ENCODE measurements at regions not wholly inside any gene's neighbourhood (a gene's known extent, or its start where the extent isn't known, plus 50 kb on each side); places are given as distances from the start of the nearest gene placed in this dataset.

- FAIRE-seq (no peak), DNase-seq (ENCODE audit: insufficient read length, low spot score) (no peak)
These were observed 191.9 kb upstream of the CTAGE1 start for GRCh38 chr18:22609642-22610041.

- no peak for DNase-seq (ENCODE audit: insufficient read length, low spot score)
- FAIRE-seq: no peak
These were observed 195.5 kb upstream of the CTAGE1 start for GRCh38 chr18:22613058-22613690.

DNA sequence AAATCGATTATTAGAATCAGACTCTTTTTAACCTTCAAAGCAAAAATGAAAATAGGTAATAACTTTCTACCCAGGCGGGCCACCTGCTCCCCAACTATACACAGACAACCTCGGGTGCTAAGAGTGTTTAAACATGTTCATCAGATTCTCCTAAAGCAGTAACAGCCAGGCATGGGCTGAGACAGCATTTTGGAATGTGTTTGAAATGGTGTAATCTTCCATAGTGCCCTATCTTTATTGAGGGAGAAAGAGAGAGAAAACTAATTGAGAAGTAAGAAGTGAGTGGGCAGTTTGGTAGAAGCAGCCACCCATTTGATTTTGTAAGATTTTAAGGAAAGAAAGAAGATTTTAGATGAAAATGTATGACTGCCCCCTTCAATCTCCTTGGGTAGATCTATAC lies 196.1 kb upstream of the CTAGE1 start:
- DNase-seq (ENCODE audit: insufficient read length, low spot score): no peak
- no peak for FAIRE-seq

- DNase-seq (ENCODE audit: insufficient read length, low spot score) (no peak), FAIRE-seq (no peak)
These were observed 205.8 kb upstream of the CTAGE1 start for GRCh38 chr18:22623513-22623912.

- no peak for DNase-seq (ENCODE audit: insufficient read length, low spot score)
- FAIRE-seq: no peak
These were observed 206.5 kb upstream of the CTAGE1 start for GRCh38 chr18:22624176-22624575.

- DNase-seq (ENCODE audit: insufficient read length, low spot score): no peak
- no peak for FAIRE-seq
These were observed 207.7 kb upstream of the CTAGE1 start for GRCh38 chr18:22625406-22625805.

- FAIRE-seq (no peak), DNase-seq (ENCODE audit: insufficient read length, low spot score) (no peak)
These were observed 209.1 kb upstream of the CTAGE1 start for GRCh38 chr18:22626771-22627170.

- no peak for DNase-seq (ENCODE audit: insufficient read length, low spot score)
- no peak for FAIRE-seq
These were observed 209.8 kb upstream of the CTAGE1 start for GRCh38 chr18:22627506-22627905.

DNA sequence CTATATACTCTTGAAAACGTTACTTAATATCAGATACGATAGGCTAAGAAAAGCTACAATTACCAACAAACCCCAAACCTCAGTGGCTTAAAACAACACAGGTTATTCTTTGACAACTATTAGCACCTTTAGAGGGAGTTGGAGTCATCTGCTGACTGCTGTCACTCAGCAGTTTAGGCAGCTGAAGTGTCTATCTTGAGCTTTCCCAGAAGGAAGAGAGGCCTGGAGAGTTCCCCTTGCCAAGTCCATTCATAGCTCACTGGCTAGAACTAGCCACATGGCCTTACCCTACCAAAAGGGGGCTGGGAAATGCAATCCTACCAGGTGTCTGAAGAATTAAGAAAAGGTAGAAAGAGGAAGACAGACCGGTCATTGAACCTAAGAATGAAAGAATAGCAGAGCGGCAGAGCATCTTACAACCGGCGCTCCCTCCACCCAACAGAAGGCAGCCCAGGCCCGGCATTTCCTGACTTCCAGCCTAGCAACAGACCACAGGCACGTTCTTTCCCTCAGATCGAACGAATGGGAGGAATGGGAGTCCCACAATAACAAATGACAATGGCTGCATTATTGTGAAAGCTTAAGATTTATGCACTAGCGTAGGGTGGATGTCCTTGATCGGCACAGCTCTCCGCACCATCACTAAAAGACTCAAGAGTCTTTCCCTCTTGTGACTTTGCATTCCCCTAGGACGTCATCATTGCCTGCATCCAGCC lies 211.2 kb upstream of the CTAGE1 start:
- DNase-seq (ENCODE audit: insufficient read length, low spot score): no peak
- no peak for FAIRE-seq

DNA sequence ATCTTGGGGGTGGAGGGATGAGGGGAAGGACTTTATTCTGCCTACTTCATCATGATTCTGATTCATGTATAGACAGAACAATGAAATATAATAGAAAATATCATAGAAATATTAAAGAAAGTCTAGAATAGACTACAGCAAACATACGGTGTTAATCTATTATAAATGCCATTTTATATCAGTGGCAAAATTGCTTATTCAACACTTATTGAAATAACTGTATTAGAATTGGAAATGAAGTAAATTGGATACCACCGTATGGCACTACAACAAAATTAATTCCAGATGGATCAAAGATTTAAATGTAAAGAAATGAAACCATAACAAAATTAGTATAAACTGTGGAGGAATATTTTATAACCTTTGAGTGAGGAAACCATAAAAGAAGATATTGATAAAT lies 213.3 kb upstream of the CTAGE1 start:
- no peak for DNase-seq (ENCODE audit: insufficient read length, low spot score)
- no peak for FAIRE-seq

DNA sequence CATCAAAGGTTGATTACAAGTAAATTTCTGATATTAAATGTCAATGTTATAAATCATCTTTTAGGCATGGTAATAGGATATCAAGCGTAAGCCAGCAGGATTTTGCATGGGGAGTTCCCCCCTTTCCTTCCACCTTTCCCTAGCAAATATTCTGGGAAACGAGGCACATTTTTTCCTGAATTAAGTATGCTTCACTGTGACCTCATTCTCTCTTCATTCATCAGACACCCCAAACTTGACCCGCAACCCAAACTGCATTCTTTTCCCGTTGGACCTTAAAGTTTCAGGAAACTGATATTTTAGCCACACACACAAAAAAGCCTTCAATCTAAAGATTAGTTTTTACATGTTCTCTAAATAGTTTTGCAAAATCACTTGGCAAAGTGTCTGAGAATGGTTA lies 214.5 kb upstream of the CTAGE1 start:
- no peak for FAIRE-seq
- no peak for DNase-seq (ENCODE audit: insufficient read length, low spot score)

DNA sequence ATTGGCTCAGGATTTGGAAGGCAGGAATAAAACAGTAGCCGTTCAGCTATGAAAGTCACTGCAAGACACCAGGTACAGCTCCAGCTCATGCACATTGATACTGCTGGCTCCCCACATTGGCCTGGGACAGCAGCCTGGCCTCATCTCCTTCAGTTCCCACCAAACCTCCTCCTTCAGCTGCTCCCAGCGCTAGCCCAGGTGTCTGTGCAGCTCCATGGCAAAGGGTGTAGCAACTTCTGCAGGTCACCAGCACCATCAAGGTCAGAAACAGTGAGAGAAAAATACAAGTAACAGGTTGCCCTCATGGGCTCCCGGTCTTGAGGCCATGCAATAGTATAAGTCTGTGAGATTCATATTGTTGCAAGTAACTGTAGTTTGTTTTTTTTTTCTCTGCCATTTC lies 216.7 kb upstream of the CTAGE1 start:
- no peak for DNase-seq (ENCODE audit: insufficient read length, low spot score)
- FAIRE-seq: no peak

- no peak for DNase-seq (ENCODE audit: insufficient read length, low spot score)
- FAIRE-seq: no peak
These were observed 220.1 kb upstream of the CTAGE1 start for GRCh38 chr18:22637787-22638186.

- FAIRE-seq (no peak), DNase-seq (ENCODE audit: insufficient read length, low spot score) (no peak)
These were observed 221.3 kb upstream of the CTAGE1 start for GRCh38 chr18:22639026-22639463.

GRCh38 chr18:22639561-22639960 lies 221.8 kb upstream of the CTAGE1 start:
- DNase-seq (ENCODE audit: insufficient read length, low spot score): no peak
- FAIRE-seq: no peak

- DNase-seq (ENCODE audit: insufficient read length, low spot score): no peak
- no peak for FAIRE-seq
These were observed 222.6 kb upstream of the CTAGE1 start for GRCh38 chr18:22640281-22640842.

- FAIRE-seq (no peak), DNase-seq (ENCODE audit: insufficient read length, low spot score) (no peak)
These were observed 224.2 kb upstream of the CTAGE1 start for GRCh38 chr18:22641958-22642357.

GRCh38 chr18:22643731-22644130 lies 226.0 kb upstream of the CTAGE1 start:
- DNase-seq (ENCODE audit: insufficient read length, low spot score) (no peak), FAIRE-seq (no peak)

DNA sequence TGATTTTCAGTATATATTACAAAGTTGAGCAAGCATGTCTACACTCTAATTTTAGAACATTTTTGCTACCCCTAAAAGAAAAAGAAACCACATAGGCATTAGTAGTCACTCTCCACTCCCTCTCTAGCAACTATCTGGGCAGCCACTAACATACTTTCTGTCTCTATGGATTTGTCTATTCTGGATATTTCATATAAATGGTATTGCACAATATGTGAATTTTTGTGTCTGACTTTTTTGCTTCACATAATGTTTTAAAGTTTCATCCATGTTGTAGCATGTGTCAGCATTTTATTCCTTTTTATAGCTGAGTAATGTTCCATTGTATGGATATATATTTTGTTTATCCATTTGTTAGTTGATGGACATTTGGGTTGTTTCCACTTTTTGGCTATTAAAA lies 232.5 kb upstream of the CTAGE1 start:
- FAIRE-seq (peak; percentile 39), DNase-seq (ENCODE audit: insufficient read length, low spot score) (no peak)

DNA sequence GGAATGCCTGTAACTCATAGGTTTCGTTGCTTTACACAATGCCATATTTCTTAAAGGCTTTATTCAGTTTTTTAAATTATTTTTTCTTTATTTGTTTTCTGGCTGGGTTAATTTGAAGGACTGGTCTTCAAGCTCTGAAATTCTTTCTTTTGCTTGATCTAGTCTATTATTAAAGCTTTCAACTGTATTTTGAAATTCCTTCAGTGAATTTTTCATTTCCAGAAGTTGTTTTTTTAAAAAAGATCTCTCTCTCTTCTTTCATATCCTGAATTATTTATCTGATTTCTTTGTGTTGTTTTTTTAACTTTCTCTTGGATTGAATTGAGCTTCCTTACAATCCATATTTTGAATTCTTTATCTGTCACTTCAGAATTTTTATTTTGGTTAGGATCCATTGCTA lies 239.9 kb upstream of the CTAGE1 start:
- no peak for FAIRE-seq
- no peak for DNase-seq (ENCODE audit: insufficient read length, low spot score)

DNA sequence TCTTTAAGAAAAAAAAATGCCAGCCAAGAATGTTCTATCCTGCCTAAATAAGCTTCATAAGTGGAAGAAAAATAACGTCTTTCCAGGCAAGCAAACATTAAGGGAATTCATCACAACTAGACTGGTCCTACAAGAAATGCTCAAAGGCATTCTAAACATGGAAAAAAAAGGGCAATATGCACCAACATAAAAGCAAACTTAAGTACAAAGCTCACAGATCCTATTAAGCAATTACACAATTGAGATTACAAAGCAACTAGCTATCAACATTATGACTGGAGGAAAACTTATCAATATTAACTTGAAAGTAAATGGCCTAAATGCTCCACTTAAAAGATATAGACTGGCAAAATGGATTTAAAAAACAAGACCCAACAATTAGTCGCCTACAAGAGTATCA lies 240.6 kb upstream of the CTAGE1 start:
- DNase-seq (ENCODE audit: insufficient read length, low spot score) (no peak), FAIRE-seq (no peak)

- FAIRE-seq (no peak), DNase-seq (ENCODE audit: insufficient read length, low spot score) (no peak)
These were observed 245.7 kb upstream of the CTAGE1 start for GRCh38 chr18:22663378-22663777.
